Suprapubic skin (tissue), 4 donors: ENCODE measurements at regions not wholly inside any gene's neighbourhood (a gene's known extent, or its start where the extent isn't known, plus 50 kb on each side); places are given as distances from the start of the nearest gene placed in this dataset.

ENCODE experiments used
- POLR2A ChIP-seq, 2 donors: fragments of 450-650 bp; IDR thresholded peaks; one replicate each; pipeline ENCODE4 v1.6.1; 2017; ENCODE audit warnings: antibody characterized with exemption in 2 of 2, mild to moderate bottlenecking in 2 of 2, moderate library complexity in 2 of 2
- POLR2AphosphoS5 ChIP-seq, 3 donors: sonication (generic); formaldehyde crosslinking; IDR thresholded peaks; one replicate each; pipeline ENCODE4 v1.6.1; 2017; ENCODE audit warnings: antibody characterized with exemption in 3 of 3

DNA sequence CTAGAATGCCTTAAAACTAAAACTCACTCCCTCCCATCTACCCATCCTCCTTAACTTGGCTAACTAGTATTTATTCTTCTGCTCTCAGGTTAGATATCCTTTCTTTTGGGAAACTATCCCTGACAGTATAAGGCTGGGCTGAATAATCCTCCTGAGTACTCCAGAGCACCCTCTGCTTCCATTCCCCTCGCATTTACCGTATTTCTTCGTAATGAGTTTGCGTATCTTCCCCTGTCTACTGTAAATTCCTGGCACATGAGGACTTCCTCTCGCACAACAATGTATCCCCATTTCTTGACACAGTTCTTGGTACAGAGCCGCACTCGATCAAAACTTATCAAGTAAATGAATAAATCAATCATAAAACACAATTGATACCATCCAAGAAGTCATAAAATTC, 82.9 kb upstream of the AKAP13 start:
- TF ChIP-seq POLR2A (IDR thresholded peaks at IDR 0.05) (no peak), POLR2AphosphoS5 (IDR thresholded peaks at IDR 0.05) (no peak)
